ENCODE measurements at regions not wholly inside any gene's neighbourhood (a gene's known extent, or its start where the extent isn't known, plus 50 kb on each side); places are given as distances from the start of the nearest gene placed in this dataset.

- no peak overlapping the region for H3K4me2 ChIP-seq (ENCODE audit: low read length)
- no peak overlapping the region for H3K4me3 ChIP-seq (ENCODE audit: low read length)
- no peaks in the 10 kb centered on the region for H3K36me3 ChIP-seq (ENCODE audit: control insufficient read depth, low read length)
- TF ChIP-seq, protein P1, sequence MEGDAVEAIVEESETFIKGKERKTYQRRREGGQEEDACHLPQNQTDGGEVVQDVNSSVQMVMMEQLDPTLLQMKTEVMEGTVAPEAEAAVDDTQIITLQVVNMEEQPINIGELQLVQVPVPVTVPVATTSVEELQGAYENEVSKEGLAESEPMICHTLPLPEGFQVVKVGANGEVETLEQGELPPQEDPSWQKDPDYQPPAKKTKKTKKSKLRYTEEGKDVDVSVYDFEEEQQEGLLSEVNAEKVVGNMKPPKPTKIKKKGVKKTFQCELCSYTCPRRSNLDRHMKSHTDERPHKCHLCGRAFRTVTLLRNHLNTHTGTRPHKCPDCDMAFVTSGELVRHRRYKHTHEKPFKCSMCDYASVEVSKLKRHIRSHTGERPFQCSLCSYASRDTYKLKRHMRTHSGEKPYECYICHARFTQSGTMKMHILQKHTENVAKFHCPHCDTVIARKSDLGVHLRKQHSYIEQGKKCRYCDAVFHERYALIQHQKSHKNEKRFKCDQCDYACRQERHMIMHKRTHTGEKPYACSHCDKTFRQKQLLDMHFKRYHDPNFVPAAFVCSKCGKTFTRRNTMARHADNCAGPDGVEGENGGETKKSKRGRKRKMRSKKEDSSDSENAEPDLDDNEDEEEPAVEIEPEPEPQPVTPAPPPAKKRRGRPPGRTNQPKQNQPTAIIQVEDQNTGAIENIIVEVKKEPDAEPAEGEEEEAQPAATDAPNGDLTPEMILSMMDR (IDR thresholded peaks at IDR 0.05; ENCODE audit: low read depth, low read length, poor library complexity, severe bottlenecking) = no peak
- TF ChIP-seq EZH2phosphoT487 (IDR thresholded peaks at IDR 0.05; ENCODE audit: borderline replicate concordance, low read length) = no peak
- H4K20me1 ChIP-seq (ENCODE audit: control insufficient read depth, insufficient read depth, low read depth, low read length) = no peaks in the 10 kb centered on the region
- H3K9me2 ChIP-seq (replicated peaks; ENCODE audit: control insufficient read depth, low read length) = no peaks in the 10 kb centered on the region
- H3K27me3 ChIP-seq (ENCODE audit: control insufficient read depth, low read length) = no peaks in the 10 kb centered on the region
- H3K4me1 ChIP-seq (ENCODE audit: control insufficient read depth, low read length) = no peaks in the 10 kb centered on the region
- no peaks in the 10 kb centered on the region for H3K9me3 ChIP-seq (ENCODE audit: control insufficient read depth, insufficient read depth, low read length)
- no peaks in the 10 kb centered on the region for H3K79me2 ChIP-seq (ENCODE audit: control insufficient read depth, low read length)
- no peaks in the 10 kb centered on the region for H3F3A ChIP-seq (ENCODE audit: control insufficient read depth, insufficient read depth)
- H3K27ac ChIP-seq (ENCODE audit: low read depth, low read length) = no peak overlapping the region
Observed at GRCh38 chr20:12237772-12238171, 320.1 kb downstream of the BTBD3 start.

- H3F3A ChIP-seq (ENCODE audit: control insufficient read depth, insufficient read depth) = no peaks in the 10 kb centered on the region
- no peaks in the 10 kb centered on the region for H3K36me3 ChIP-seq (ENCODE audit: control insufficient read depth, low read length)
- no peaks in the 10 kb centered on the region for H3K4me1 ChIP-seq (ENCODE audit: control insufficient read depth, low read length)
- H3K4me2 ChIP-seq (ENCODE audit: low read length) = no peak overlapping the region
- no peaks in the 10 kb centered on the region for H3K27me3 ChIP-seq (ENCODE audit: control insufficient read depth, low read length)
- H3K79me2 ChIP-seq (ENCODE audit: control insufficient read depth, low read length) = no peaks in the 10 kb centered on the region
- H3K27ac ChIP-seq (ENCODE audit: low read depth, low read length) = no peak overlapping the region
- H3K4me3 ChIP-seq (ENCODE audit: low read length) = no peak overlapping the region
- TF ChIP-seq EZH2phosphoT487 (IDR thresholded peaks at IDR 0.05; ENCODE audit: borderline replicate concordance, low read length) = no peak
- TF ChIP-seq, protein P1 (IDR thresholded peaks at IDR 0.05; ENCODE audit: low read depth, low read length, poor library complexity, severe bottlenecking) = no peak
- H3K9me2 ChIP-seq (replicated peaks; ENCODE audit: control insufficient read depth, low read length) = no peaks in the 10 kb centered on the region
- no peaks in the 10 kb centered on the region for H4K20me1 ChIP-seq (ENCODE audit: control insufficient read depth, insufficient read depth, low read depth, low read length)
- no peaks in the 10 kb centered on the region for H3K9me3 ChIP-seq (ENCODE audit: control insufficient read depth, insufficient read depth, low read length)
Observed at GRCh38 chr20:12241065-12241464, 323.4 kb downstream of the BTBD3 start.

GRCh38 chr20:12243327-12243726 is 325.6 kb downstream of the BTBD3 start:
- no peak overlapping the region for H3K27ac ChIP-seq (ENCODE audit: low read depth, low read length)
- no peaks in the 10 kb centered on the region for H3K79me2 ChIP-seq (ENCODE audit: control insufficient read depth, low read length)
- no peaks in the 10 kb centered on the region for H3K36me3 ChIP-seq (ENCODE audit: control insufficient read depth, low read length)

More at GRCh38 chr20:12243327-12243726, 325.6 kb downstream of the BTBD3 start:
- Histone ChIP-seq H3K27me3 (ENCODE audit: control insufficient read depth, low read length) (no peaks in the 10 kb centered on the region), H3K4me2 (ENCODE audit: low read length) (no peak overlapping the region), H3K4me1 (ENCODE audit: control insufficient read depth, low read length) (no peaks in the 10 kb centered on the region), H3K9me2 (replicated peaks; ENCODE audit: control insufficient read depth, low read length) (no peaks in the 10 kb centered on the region), H3K4me3 (ENCODE audit: low read length) (no peak overlapping the region), H3F3A (ENCODE audit: control insufficient read depth, insufficient read depth) (no peaks in the 10 kb centered on the region), H3K9me3 (ENCODE audit: control insufficient read depth, insufficient read depth, low read length) (no peaks in the 10 kb centered on the region), H4K20me1 (ENCODE audit: control insufficient read depth, insufficient read depth, low read depth, low read length) (no peaks in the 10 kb centered on the region)
- no peak for TF ChIP-seq EZH2phosphoT487 (IDR thresholded peaks at IDR 0.05; ENCODE audit: borderline replicate concordance, low read length)
- TF ChIP-seq, protein P1 (IDR thresholded peaks at IDR 0.05; ENCODE audit: low read depth, low read length, poor library complexity, severe bottlenecking) = no peak

Measured in DOHH2 (cell line).